Uterus (tissue), 3 donors: ENCODE measurements at regions not wholly inside any gene's neighbourhood (a gene's known extent, or its start where the extent isn't known, plus 50 kb on each side); places are given as distances from the start of the nearest gene placed in this dataset.

Experiments
- DNase-seq, 2 donors: peaks; one replicate each; pipeline ENCODE4 v3.0.0-alpha.2; 2019 to 2020
- H3K27ac ChIP-seq, 2 donors: fragments of 200-600 bp; sonication (generic); 1 replicate in 1 of 2; 2 replicates in 1 of 2; pipeline ENCODE4 v1.5.1; 2016 to 2018
- H3K27me3 ChIP-seq, 2 donors: fragments of 200-600 bp; sonication (generic); one replicate each; pipeline ENCODE4 v1.5.1; 2018 to 2019; ENCODE audit warnings: control low read depth in 1 of 2
- H3K36me3 ChIP-seq, 2 donors: fragments of 200-600 bp; sonication (generic); one replicate each; pipeline ENCODE4 v1.5.1; 2019; ENCODE audit warnings: control low read depth in 1 of 2
- H3K4me1 ChIP-seq, 2 donors: fragments of 200-600 bp; sonication (generic); one replicate each; pipeline ENCODE4 v1.5.1; 2018 to 2019; ENCODE audit warnings: control low read depth in 1 of 2
- H3K4me3 ChIP-seq, 2 donors: fragments of 200-600 bp; sonication (generic); 1 replicate in 1 of 2; 2 replicates in 1 of 2; pipeline ENCODE4 v1.5.1; 2018 to 2019; ENCODE audit warnings: mild to moderate bottlenecking in 1 of 2
- H3K9me3 ChIP-seq, 2 donors: fragments of 200-600 bp; sonication (generic); one replicate each; pipeline ENCODE4 v1.5.1; 2019; ENCODE audit warnings: control low read depth in 1 of 2
- CTCF ChIP-seq, 4 experiments: fragments of 200-600 bp in 2 of 4; fragments of 450-650 bp in 2 of 4; sonication (generic) in 2 of 4; IDR thresholded peaks; one replicate each; pipeline ENCODE4 v1.5.1; 2016 to 2019; ENCODE audit warnings: antibody characterized with exemption in 4 of 4, mild to moderate bottlenecking in 2 of 4, moderate library complexity in 1 of 4
- POLR2A ChIP-seq, 2 donors: fragments of 450-650 bp; IDR thresholded peaks; one replicate each; pipeline ENCODE4 v1.6.1; 2016; ENCODE audit warnings: antibody characterized with exemption in 2 of 2, mild to moderate bottlenecking in 1 of 2, moderate library complexity in 1 of 2
- intact Hi-C: fragments of 100-400 bp; cut with DNase I; formaldehyde crosslinking; loops from one replicate; pipeline ENCODE4 v1.15.1; 2023; ENCODE audit warnings: low total_unique reads
- donor health status: DM: yes; HTN: yes; CAD: no.

- DNase-seq = no peak
- TF ChIP-seq POLR2A (IDR thresholded peaks at IDR 0.05) = no peak
- TF ChIP-seq CTCF (IDR thresholded peaks at IDR 0.05) = no peak
- no peaks in the 10 kb centered on the region for H3K36me3 ChIP-seq
- H3K4me1 ChIP-seq = no peaks in the 10 kb centered on the region
- H3K9me3 ChIP-seq = no peaks in the 10 kb centered on the region
- no peak overlapping the region for H3K27ac ChIP-seq
- H3K27me3 ChIP-seq = no peaks in the 10 kb centered on the region
- intact Hi-C loops = no loop called here
- H3K4me3 ChIP-seq = no peak overlapping the region
These were observed 1185.8 kb downstream of the UQCRFS1 start for GRCh38 chr19:28027116-28027515.

- no peak for TF ChIP-seq POLR2A (IDR thresholded peaks at IDR 0.05)
- no peak for TF ChIP-seq CTCF (IDR thresholded peaks at IDR 0.05)
- no peaks in the 10 kb centered on the region for H3K9me3 ChIP-seq
- intact Hi-C loops = no loop called here
These were observed 1186.3 kb downstream of the UQCRFS1 start for GRCh38 chr19:28026636-28027035.

GRCh38 chr19:28024920-28025319 lies 1188.0 kb downstream of the UQCRFS1 start:
- H3K4me3 ChIP-seq = no peak overlapping the region
- intact Hi-C loops = no loop called here
- no peaks in the 10 kb centered on the region for H3K36me3 ChIP-seq
- no peaks in the 10 kb centered on the region for H3K9me3 ChIP-seq
- TF ChIP-seq CTCF (IDR thresholded peaks at IDR 0.05) = no peak
- no peak for TF ChIP-seq POLR2A (IDR thresholded peaks at IDR 0.05)
- no peak overlapping the region for H3K27ac ChIP-seq
- no peaks in the 10 kb centered on the region for H3K4me1 ChIP-seq
- no peak for DNase-seq
- H3K27me3 ChIP-seq = no peaks in the 10 kb centered on the region

More at GRCh38 chr19:28026636-28027035, 1186.3 kb downstream of the UQCRFS1 start:
- Histone ChIP-seq H3K27ac (no peak overlapping the region), H3K4me1 (no peaks in the 10 kb centered on the region), H3K27me3 (no peaks in the 10 kb centered on the region), H3K4me3 (no peak overlapping the region), H3K36me3 (no peaks in the 10 kb centered on the region)
- no peak for DNase-seq

- H3K4me1 ChIP-seq = no peaks in the 10 kb centered on the region
- no peak overlapping the region for H3K27ac ChIP-seq
- H3K9me3 ChIP-seq = no peaks in the 10 kb centered on the region
- no peaks in the 10 kb centered on the region for H3K36me3 ChIP-seq
- no peak for DNase-seq
- TF ChIP-seq CTCF (IDR thresholded peaks at IDR 0.05) (no peak), POLR2A (IDR thresholded peaks at IDR 0.05) (no peak)
- no peaks in the 10 kb centered on the region for H3K27me3 ChIP-seq
- H3K4me3 ChIP-seq = no peak overlapping the region
- intact Hi-C loops = no loop called here
These were observed 1189.9 kb downstream of the UQCRFS1 start for GRCh38 chr19:28023064-28023463.

GRCh38 chr19:28022506-28022905 lies 1190.4 kb downstream of the UQCRFS1 start:
- H3K27ac ChIP-seq = no peak overlapping the region
- no peaks in the 10 kb centered on the region for H3K27me3 ChIP-seq
- intact Hi-C loops = no loop called here
- no peak overlapping the region for H3K4me3 ChIP-seq
- no peaks in the 10 kb centered on the region for H3K4me1 ChIP-seq
- DNase-seq = no peak
- no peaks in the 10 kb centered on the region for H3K36me3 ChIP-seq
- no peaks in the 10 kb centered on the region for H3K9me3 ChIP-seq
- TF ChIP-seq CTCF (IDR thresholded peaks at IDR 0.05) (no peak), POLR2A (IDR thresholded peaks at IDR 0.05) (no peak)
